CD4-positive, alpha-beta T cell treated with Interleukin-1 beta for 1 hour (primary cell): ENCODE measurements at regions not wholly inside any gene's neighbourhood (a gene's known extent, or its start where the extent isn't known, plus 50 kb on each side); places are given as distances from the start of the nearest gene placed in this dataset.

Source experiments
- DNase-seq, 2 donors: peaks; one replicate each; pipeline ENCODE4 v3.0.0-alpha.2; 2020 to 2022

- no peak for DNase-seq
These were observed 97.8 kb downstream of the ZNF674 start for GRCh38 chrX:46447384-46447783.

DNA sequence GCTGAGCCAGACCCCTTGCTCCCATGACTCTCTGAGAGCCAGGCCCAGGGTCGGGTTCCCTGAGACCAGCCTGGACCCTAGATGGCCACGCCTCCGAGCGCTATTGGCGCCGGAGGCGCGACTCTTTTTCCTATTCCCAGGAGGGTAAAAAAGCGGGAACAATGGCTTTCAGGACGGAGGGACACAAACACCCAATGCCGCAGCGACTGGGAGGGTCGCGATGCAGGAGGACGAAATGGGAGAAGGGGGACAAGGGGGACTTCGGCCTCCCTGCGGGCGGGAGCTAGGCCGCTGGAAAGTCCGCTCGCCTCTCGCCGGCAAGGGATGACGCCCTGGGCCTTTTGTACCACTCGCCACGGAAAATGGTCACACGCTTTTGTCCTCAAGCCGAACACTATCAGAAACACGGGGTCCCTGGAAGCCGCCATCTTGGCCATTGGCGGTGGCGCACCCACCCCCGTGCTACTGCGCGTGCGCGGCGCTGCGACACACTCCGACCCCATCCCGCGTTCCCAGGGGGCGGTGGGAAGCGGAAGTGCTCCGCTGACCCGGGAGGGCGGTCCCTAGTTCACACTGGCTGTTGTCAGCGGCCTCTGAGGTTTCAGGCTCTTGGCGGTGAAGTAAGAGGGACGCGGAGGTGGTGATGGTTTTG, 98.4 kb downstream of the ZNF674 start:
- peak; percentile 88 to 91 for DNase-seq

GRCh38 chrX:46444011-46444410, 101.2 kb downstream of the ZNF674 start:
- DNase-seq = no peak

DNA sequence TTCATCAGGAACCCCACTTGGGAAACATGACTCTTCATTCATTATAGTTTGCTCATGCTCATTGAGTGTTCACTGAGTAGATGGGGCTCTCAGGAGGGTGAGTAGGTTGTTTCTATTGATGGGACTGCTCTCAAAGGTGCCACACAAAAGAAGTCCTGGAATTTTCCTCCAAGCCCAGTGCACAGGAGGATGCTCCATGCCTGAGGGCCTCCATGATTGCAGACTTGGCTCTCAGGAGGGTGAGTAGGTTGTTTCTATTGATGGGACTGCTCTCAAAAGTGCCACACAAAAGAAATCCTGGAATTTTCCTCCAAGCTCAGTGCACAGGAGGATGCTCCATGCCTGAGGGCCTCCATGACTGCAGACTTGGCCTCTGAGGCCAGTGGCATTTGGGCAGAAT, 108.5 kb downstream of the ZNF674 start:
- DNase-seq = no peak

DNA sequence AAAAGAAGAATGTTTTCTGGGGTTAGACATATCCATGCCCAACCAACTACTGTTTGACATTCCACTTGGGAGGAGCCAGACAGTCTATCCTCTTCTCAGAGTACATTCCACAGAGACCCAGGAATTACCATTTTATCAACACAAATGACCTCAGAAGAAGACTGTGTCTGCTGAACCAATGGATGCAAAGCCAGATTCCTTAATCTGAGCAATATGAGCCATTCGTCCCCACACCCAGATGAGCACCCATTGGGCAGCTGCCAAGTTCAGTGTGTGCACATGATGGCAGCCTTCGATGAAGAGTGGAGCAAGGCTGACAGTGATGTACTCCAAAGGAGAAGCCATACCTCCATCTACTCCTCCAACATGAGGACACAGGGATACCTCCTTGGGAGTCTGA, 111.3 kb downstream of the ZNF674 start:
- DNase-seq = no peak

GRCh38 chrX:46408553-46409407, 136.4 kb downstream of the ZNF674 start:
- DNase-seq = peak; percentile 42 to 49

GRCh38 chrX:46407753-46408130, 137.5 kb downstream of the ZNF674 start:
- no peak for DNase-seq

GRCh38 chrX:46407036-46407752, 138.0 kb downstream of the ZNF674 start:
- no peak for DNase-seq

DNA sequence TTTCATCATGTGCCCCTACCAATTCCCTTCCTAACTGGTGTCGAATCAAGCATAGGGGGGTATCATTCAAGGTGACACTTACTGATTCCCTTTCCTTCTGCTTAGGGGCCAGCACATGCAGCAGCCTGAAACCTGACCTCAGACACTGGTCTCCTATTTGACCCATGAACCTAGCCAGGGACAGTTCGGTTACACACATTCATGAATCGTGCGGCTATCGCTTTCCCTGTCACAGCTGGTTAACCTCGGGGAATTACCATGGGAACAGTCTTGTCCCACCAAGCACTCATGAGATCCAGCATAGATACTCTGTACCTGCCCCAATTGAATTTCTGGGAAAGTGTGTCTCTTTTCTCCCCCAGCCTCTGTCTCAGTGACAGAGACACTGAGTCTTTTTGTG, 140.4 kb downstream of the ZNF674 start:
- no peak for DNase-seq

DNA sequence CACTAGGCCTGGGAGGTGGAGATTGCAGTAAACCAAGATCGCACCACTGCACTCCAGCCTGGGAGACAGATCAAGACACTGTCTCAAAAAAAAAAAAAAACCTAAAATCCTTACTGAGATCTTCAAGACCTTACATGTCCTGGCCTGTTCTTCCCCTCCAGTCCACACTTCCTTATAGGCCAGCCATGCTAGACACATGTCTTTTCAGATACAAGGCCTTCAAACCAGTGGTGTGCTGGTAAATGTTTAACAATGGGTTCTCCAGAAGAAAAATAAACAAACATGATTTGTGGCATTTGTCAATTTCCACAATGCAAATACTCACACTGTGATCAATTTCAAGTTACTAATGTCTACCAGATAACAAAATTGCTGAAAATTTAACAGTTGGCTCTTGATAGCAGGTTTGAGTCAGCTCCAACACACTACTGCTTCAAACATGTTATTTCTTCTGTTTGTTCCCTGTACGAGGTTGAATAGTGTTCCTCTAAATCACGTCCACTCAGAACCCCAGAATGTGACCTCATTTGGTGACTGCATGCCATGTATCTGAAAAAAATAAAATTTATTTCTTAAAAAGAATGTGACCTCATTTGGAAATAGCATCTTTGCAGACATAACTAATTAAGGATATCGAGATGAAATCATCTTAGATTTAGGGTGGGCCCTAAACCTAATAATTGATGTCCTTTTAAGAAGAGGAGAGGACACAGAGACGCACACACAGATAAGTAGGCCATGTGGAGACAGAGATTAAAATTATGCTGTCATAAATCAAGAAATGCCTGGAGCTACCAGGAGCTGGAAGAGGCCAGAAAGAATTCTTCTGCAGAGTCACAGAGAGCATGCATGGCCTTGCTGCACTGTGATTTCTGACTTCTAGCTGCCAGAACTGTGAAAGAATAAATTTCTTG, 144.4 kb downstream of the ZNF674 start:
- no peak for DNase-seq

DNA sequence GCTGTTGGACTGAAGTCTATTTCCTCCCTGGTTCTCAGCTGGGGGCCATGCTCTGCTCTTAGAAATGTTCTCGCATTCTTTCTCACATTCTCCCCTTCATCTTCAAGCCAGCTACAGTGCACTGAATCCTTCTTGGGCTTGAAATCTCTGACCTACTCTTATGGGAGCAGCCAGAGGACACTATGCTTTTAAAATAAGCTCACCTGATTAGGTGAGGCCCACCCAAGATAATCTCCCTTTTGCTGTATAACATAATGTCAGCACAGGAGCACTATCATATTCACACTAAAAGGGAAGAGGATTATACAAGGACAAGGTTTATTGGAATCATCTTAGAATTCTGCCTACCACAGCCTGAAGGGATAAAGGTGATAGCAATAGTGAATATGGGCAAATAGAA, 146.3 kb downstream of the ZNF674 start:
- no peak for DNase-seq

GRCh38 chrX:46398126-46398525, 147.1 kb downstream of the ZNF674 start:
- no peak for DNase-seq

- DNase-seq = no peak
These were observed 158.7 kb downstream of the ZNF674 start for GRCh38 chrX:46386511-46386910.

DNA sequence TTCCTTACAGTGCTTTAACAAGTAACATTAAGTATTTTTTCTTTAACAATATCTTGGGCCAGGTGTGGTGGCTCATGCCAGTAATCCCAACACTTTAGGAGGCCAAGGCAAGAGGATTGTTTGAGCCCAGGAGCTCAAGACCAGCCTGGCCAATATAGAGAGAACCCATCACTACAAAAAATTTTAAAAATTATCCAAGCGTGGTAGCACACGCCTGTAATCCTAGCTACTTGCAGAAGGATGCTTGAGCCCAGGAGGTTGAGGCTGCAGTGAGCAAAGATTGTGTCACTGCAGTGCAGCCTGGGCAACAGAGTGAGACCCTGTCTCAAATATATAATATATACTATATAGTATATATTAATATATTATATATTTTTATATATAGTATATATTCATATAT, 162.2 kb downstream of the ZNF674 start:
- no peak for DNase-seq

GRCh38 chrX:46382595-46382994, 162.6 kb downstream of the ZNF674 start:
- DNase-seq = no peak

- peak; percentile 2 to 24 for DNase-seq
These were observed 163.6 kb downstream of the ZNF674 start for GRCh38 chrX:46381630-46382029.

DNA sequence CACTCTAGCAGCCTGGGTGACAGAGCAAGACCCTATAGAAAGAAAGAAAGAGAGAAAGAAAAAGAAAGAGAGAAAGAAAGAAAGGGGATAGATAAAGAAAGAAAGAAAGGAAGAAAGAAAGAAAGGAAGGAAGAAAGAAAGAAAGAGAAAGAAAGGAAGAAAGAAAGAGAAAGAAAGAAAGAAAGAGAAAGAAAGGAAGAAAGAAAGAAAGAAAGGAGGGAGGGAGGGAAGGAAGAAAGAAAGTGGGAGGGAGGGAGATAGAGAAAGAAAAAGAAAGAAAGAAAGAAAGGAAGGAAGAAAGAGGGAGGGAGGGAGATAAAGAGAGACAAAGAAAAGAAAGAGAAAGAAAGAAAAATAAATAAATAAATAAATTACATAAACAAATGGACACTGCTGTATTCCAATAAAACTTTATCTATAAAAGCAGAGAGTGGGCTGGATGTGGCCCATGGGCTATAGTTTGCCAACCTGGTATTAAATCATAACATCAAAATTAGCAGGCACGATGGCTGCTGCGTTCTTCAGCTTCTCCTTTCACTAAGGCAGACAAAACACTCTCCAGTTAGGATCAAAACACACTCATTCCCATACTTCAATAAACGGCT, 165.0 kb downstream of the ZNF674 start:
- DNase-seq = no peak

GRCh38 chrX:46376246-46376885, 168.9 kb downstream of the ZNF674 start:
- DNase-seq = peak in 1 of 2 donors; percentile 36

- DNase-seq = no peak
These were observed 169.4 kb downstream of the ZNF674 start for GRCh38 chrX:46375831-46376230.

GRCh38 chrX:46374371-46374770, 170.8 kb downstream of the ZNF674 start:
- DNase-seq = no peak

DNA sequence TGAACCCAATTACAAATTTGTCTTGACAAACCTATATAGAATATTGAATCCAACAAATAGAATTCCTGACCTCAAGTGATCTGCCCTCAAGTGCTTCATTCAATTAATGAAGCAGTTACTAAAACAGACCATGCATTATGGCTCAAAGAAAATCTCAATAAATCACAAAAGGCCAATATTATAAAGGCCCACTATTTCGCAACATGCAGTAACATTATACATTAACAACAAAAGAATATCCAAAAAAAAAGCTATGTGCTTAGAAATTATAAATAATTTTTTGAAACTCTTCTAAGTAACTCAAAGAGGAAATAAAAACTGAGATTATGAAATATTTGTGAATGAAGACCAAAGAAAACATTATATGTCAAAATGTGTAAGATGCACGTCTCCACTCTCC, 177.7 kb downstream of the ZNF674 start:
- no peak for DNase-seq
